K562 (cell line): ENCODE measurements at regions not wholly inside any gene's neighbourhood (a gene's known extent, or its start where the extent isn't known, plus 50 kb on each side); places are given as distances from the start of the nearest gene placed in this dataset.
"Not testable (repeated sequence)": the region's sequence is repeated elsewhere in the genome, so short reads cannot be mapped to it uniquely, and the experiment has no call there.

Source experiments
- ATAC-seq: fragments of 200-7000 bp; cut with Tn5 transposase; 3 replicates; pipeline ENCODE4 v1.9.1; 2020; ENCODE audit warnings: moderate library complexity
- BruUV-seq: library from RNA; stranded (reverse); fragments of 400-500 nt; replicated peaks from 2 replicates; lab custom pipeline; 2021; lab: Mats Ljungman, UMichigan
- CTCF ChIA-PET: fragments of 300-600 bp; formaldehyde crosslinking; extraction: SDS; loops from one replicate; lab custom pipeline; 2021; ENCODE audit warnings: low intra/inter-chr PET ratio; lab: Yijun Ruan, JAX
- POLR2A ChIA-PET: fragments of 300-600, 350-650 bp; sonication (Branson Sonifier 250); formaldehyde crosslinking; extraction: SDS; loops from one replicate; lab custom pipeline; 2021; ENCODE audit warnings: antibody characterized with exemption, inconsistent platforms; lab: Yijun Ruan, JAX
- DNase-seq, 4 experiments: peaks; one replicate each; pipeline versions ENCODE4 v3.0.0 to v3.0.0-alpha.2; 2011 to 2018; ENCODE audit warnings: low spot score in 3 of 4, mixed read lengths in 3 of 4; ENCODE audit errors: extremely low read depth in 1 of 4
- FAIRE-seq: peaks from 2 replicates; lab custom pipeline; 2011; peaks lifted over from hg19 to GRCh38; lab: Jason Lieb, UNC
- H2AFZ ChIP-seq: 2 replicates; pipeline ENCODE4 v1.6.0; 2011; ENCODE audit warnings: low read depth, low read length, control low read depth, inconsistent platforms
- H3K27ac ChIP-seq: fragments of 200-600 bp; 3 replicates; pipeline ENCODE4 v1.8.0; 2011; ENCODE audit warnings: low read depth, mild to moderate bottlenecking, control low read depth, inconsistent platforms, low read length, moderate library complexity, mixed read lengths; ENCODE audit errors: extremely low read depth
- H3K27me3 ChIP-seq, 2 experiments: fragments of 300-600 bp in 1 of 2; 2 replicates in 1 of 2; 3 replicates in 1 of 2; pipeline versions ENCODE4 v1.6.0 to v1.8.0; 2011; ENCODE audit warnings: inconsistent platforms in 2 of 2, low read length in 2 of 2, mild to moderate bottlenecking in 1 of 2, mixed read lengths in 1 of 2, moderate library complexity in 1 of 2; ENCODE audit not compliant: control insufficient read depth in 2 of 2, insufficient read depth in 2 of 2
- H3K36me3 ChIP-seq: fragments of 300-600 bp; 3 replicates; pipeline ENCODE4 v1.8.0; 2011; ENCODE audit warnings: mild to moderate bottlenecking, low read length, inconsistent platforms; ENCODE audit not compliant: control insufficient read depth, insufficient read depth
- H3K4me1 ChIP-seq, 2 experiments: fragments of 200-600 bp in 1 of 2; replicated peaks in 1 of 2; 2 replicates in 1 of 2; 3 replicates in 1 of 2; pipeline versions ENCODE4 v1.5.1 to v1.8.0; 2011; ENCODE audit warnings: inconsistent platforms in 2 of 2, low read length in 2 of 2, mild to moderate bottlenecking in 1 of 2, mixed read lengths in 1 of 2, moderate library complexity in 1 of 2; ENCODE audit not compliant: control insufficient read depth in 2 of 2, insufficient read depth in 2 of 2
- H3K4me2 ChIP-seq: 2 replicates; pipeline ENCODE4 v1.6.1; 2011; ENCODE audit warnings: low read length, control low read depth, inconsistent platforms, mixed read lengths; ENCODE audit not compliant: insufficient read depth
- H3K4me3 ChIP-seq: fragments of 200-600 bp; sonication (generic), shearing (Covaris generic); 2 replicates; pipeline ENCODE4 v1.5.1; 2016; ENCODE audit warnings: control low read depth, inconsistent platforms
- H3K79me2 ChIP-seq: fragments of 200-600 bp; 3 replicates; pipeline ENCODE4 v1.8.0; 2011; ENCODE audit warnings: low read length, inconsistent platforms; ENCODE audit not compliant: control insufficient read depth, insufficient read depth
- H3K9ac ChIP-seq, 2 experiments: 2 replicates each; pipeline versions ENCODE4 v1.6.0 to v1.6.1; 2011; ENCODE audit warnings: low read depth in 2 of 2, low read length in 2 of 2, control low read depth in 1 of 2, inconsistent platforms in 1 of 2, mild to moderate bottlenecking in 1 of 2, mixed read lengths in 1 of 2; ENCODE audit not compliant: insufficient read depth in 1 of 2
- H3K9me1 ChIP-seq: one replicate; pipeline ENCODE4 v1.6.0; 2011; ENCODE audit warnings: inconsistent platforms, mild to moderate bottlenecking, low read length, moderate library complexity; ENCODE audit not compliant: control insufficient read depth, insufficient read depth
- H3K9me3 ChIP-seq: replicated peaks from 2 replicates; pipeline ENCODE4 v1.5.1; 2011; ENCODE audit warnings: low read depth, low read length, inconsistent platforms; ENCODE audit not compliant: control insufficient read depth, insufficient read depth
- H4K20me1 ChIP-seq: replicated peaks from 2 replicates; pipeline ENCODE4 v1.6.1; 2011; ENCODE audit warnings: low read length, inconsistent platforms, mixed read lengths; ENCODE audit not compliant: control insufficient read depth, insufficient read depth
- CREM ChIP-seq: IDR thresholded peaks from 2 replicates; pipeline ENCODE4 v1.6.1; 2014; ENCODE audit warnings: antibody characterized with exemption, low read depth
- GATAD2A ChIP-seq: fragments of 450-650 bp; IDR thresholded peaks from 2 replicates; pipeline ENCODE4 v1.6.1; 2017
- KLF16 ChIP-seq: IDR thresholded peaks from 2 replicates; pipeline ENCODE4 v1.6.1; 2016; ENCODE audit warnings: antibody characterized with exemption
- LCOR ChIP-seq: sonication (generic); formaldehyde crosslinking; IDR thresholded peaks from 2 replicates; pipeline ENCODE4 v1.8.0; 2022; ENCODE audit warnings: mild to moderate bottlenecking, missing genetic modification reagents
- MEF2D ChIP-seq: conservative IDR thresholded peaks from 2 replicates; pipeline ENCODE4 v1.6.1; 2016; ENCODE audit warnings: low read depth, missing genetic modification characterization, missing compliant biosample characterization
- RBM25 ChIP-seq: fragments of 200-400 bp; formaldehyde crosslinking; IDR thresholded peaks from 2 replicates; pipeline ENCODE4 v1.6.1; 2018; ENCODE audit warnings: low read length, low read depth, moderate library complexity; ENCODE audit not compliant: severe bottlenecking
- TSC22D4 ChIP-seq: fragments of 450-650 bp; IDR thresholded peaks from 2 replicates; pipeline ENCODE4 v1.6.1; 2016; ENCODE audit warnings: missing genetic modification characterization, missing biosample characterization, control low read depth
- ZNF146 ChIP-seq: IDR thresholded peaks from one replicate; pipeline ENCODE4 v1.6.1; 2018; ENCODE audit warnings: missing compliant biosample characterization; ENCODE audit not compliant: unreplicated experiment
- ZNF561 ChIP-seq: fragments of 450-650 bp; formaldehyde crosslinking; conservative IDR thresholded peaks from 2 replicates; pipeline ENCODE4 v1.4.0; 2020; ENCODE audit warnings: mild to moderate bottlenecking, moderate library complexity
- ZNF764 ChIP-seq: fragments of 250-450 bp; sonication (Bioruptor Pico); IDR thresholded peaks from 2 replicates; pipeline ENCODE4 v1.4.0; 2020; ENCODE audit warnings: low read depth, mild to moderate bottlenecking, moderate library complexity
- ZZZ3 ChIP-seq: fragments of 450-650 bp; IDR thresholded peaks from 2 replicates; pipeline ENCODE4 v1.6.1; 2016; ENCODE audit warnings: antibody characterized with exemption, mild to moderate bottlenecking, moderate library complexity
- WGBS: fragments of 100-300 bp; shearing (Covaris generic); methylation state at CpG from one replicate; pipeline ENCODE4 v1.1.6; 2016; ENCODE audit warnings: low coverage, mixed read lengths; ENCODE audit not compliant: insufficient coverage; ENCODE audit errors: missing lambda C conversion rate; 5-methylcytosine and 5-hydroxymethylcytosine counted together
- in situ Hi-C: fragments of 300-500 bp; cut with MboI; formaldehyde crosslinking; loops from 4 replicates; pipeline ENCODE4 v1.15.0; 2018; ENCODE audit warnings: inconsistent platforms, mixed read lengths
- intact Hi-C: fragments of 100-400 bp; cut with micrococcal nuclease; formaldehyde crosslinking; loops from 2 replicates; pipeline ENCODE4 v1.14.2; 2022

DNA sequence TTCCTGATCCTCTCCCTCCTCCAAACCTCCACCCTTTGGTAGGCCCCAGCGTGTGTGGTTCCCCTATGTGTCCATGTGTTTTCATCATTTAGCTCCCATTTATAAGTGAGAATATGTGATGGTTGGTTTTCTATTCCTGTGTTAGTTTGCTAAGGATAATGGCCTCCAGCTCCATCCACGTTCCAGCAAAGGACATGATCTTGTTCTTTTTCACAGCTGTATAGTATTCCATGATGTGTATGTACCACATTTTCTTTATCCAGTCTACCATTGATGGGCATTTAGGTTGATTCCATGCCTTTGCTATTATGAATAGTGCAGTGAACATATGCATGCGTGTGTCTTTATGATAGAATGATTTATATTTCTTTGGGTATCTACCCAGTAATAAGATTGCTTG lies 420.7 kb downstream of the MIAT start:
- in situ Hi-C loops, result not testable (repeated sequence)

GRCh38 chr22:27080036-27080578 lies 422.7 kb downstream of the MIAT start:
- TF ChIP-seq KLF16 (no peak), TSC22D4 (tag) (no peak), CREM (no peak), ZNF561 (CRISPR knock-in tag) (no peak), LCOR (CRISPR knock-in tag) (no peak), GATAD2A (no peak), ZNF764 (no peak), ZZZ3 (no peak), MEF2D (no peak)
- TF ChIP-seq, all 486 proteins: peak for 0
- Histone ChIP-seq H3K4me3 (no peak overlapping the region), H3K9ac (no peak overlapping the region), H4K20me1 (no peaks in the 10 kb centered on the region), H2AFZ (no peak overlapping the region), H3K36me3 (no peaks in the 10 kb centered on the region), H3K27ac (no peak overlapping the region), H3K9me1 (no peaks in the 10 kb centered on the region), H3K4me1 (no peaks in the 10 kb centered on the region), H3K9me3 (no peaks in the 10 kb centered on the region), H3K27me3 (no peaks in the 10 kb centered on the region), H3K4me2 (no peak overlapping the region), H3K79me2 (no peaks in the 10 kb centered on the region)
- intact Hi-C loops (no loop called here), in situ Hi-C loops (no loop called here)
- ChIA-PET POLR2A (interaction anchor here (0.5 to 1.5 kb wide), 3 partner anchors 11 to 26 kb away, joined by 3 read pairs; no protein-coding TSS in a partner anchor), CTCF (no interaction called here)
- FAIRE-seq (no peak), DNase-seq (no peak), ATAC-seq (no peak)
- 0% methylated on average over 8 of the region's 8 CpGs for WGBS
- BruUV-seq, result no TSS peak

More for the DNA sequence above, 420.7 kb downstream of the MIAT start:
- H3K4me2 ChIP-seq, H3K4me3 ChIP-seq: not testable (repeated sequence)
- TF ChIP-seq RBM25 (peak; percentile 13), ZNF146 (peak; percentile 57)
- TF ChIP-seq, all 486 proteins: peak for 2; not testable (repeated sequence) for 484
- ATAC-seq, H3K79me2 ChIP-seq, H4K20me1 ChIP-seq, H3K9me3 ChIP-seq, FAIRE-seq, H3K27me3 ChIP-seq, BruUV-seq, H3K9ac ChIP-seq, H3K36me3 ChIP-seq, H3K9me1 ChIP-seq, H3K4me1 ChIP-seq, H2AFZ ChIP-seq, DNase-seq, POLR2A ChIA-PET, intact Hi-C loops, CTCF ChIA-PET, H3K27ac ChIP-seq: not testable (repeated sequence)
- WGBS, result 0% methylated on average over 3 of the region's 3 CpGs
